HL-60 (cell line): ENCODE measurements at regions not wholly inside any gene's neighbourhood (a gene's known extent, or its start where the extent isn't known, plus 50 kb on each side); places are given as distances from the start of the nearest gene placed in this dataset.

ENCODE experiments used
- GABPA ChIP-seq: IDR thresholded peaks from 2 replicates; pipeline ENCODE4 v1.6.1; 2012; ENCODE audit warnings: low read depth
- POLR2AphosphoS5 ChIP-seq: IDR thresholded peaks from 2 replicates; pipeline ENCODE4 v1.6.1; 2012; ENCODE audit warnings: low read depth
- TF ChIP-seq, protein P1 (sequence below): IDR thresholded peaks from one replicate; pipeline ENCODE4 v1.5.1; 2011; ENCODE audit warnings: low read length, control low read depth, inconsistent platforms; ENCODE audit not compliant: insufficient read depth

DNA sequence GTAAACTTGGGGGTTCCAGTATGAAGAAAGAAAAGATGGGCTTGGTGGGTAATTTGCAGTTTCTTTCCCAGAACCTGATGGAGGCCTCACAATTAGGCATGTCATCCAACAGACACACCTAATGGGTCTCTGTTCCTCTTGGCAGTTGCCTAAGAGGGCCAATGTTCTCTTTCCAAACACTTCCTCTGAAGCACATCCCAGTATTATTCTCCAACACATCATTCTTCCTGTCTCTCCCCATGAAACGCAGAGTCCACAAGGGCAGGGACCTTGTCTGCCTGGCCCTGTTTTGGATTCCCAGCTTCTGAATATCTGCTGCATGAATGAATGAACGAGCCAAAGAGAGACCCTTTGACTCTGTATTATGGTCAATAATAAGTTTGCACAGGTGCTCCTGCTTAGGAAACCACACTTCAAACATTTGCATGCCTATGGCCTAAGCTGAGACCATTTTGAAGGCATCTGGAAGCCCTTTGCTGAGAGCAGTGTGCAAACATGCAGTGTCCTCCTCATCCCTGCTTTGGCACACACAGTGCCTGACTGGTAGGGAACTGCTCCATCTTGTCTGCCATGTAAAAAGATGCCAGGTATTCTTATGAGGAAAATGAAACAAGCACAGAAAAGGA is 100.9 kb upstream of the CHST15 start:
- TF ChIP-seq, protein P1, sequence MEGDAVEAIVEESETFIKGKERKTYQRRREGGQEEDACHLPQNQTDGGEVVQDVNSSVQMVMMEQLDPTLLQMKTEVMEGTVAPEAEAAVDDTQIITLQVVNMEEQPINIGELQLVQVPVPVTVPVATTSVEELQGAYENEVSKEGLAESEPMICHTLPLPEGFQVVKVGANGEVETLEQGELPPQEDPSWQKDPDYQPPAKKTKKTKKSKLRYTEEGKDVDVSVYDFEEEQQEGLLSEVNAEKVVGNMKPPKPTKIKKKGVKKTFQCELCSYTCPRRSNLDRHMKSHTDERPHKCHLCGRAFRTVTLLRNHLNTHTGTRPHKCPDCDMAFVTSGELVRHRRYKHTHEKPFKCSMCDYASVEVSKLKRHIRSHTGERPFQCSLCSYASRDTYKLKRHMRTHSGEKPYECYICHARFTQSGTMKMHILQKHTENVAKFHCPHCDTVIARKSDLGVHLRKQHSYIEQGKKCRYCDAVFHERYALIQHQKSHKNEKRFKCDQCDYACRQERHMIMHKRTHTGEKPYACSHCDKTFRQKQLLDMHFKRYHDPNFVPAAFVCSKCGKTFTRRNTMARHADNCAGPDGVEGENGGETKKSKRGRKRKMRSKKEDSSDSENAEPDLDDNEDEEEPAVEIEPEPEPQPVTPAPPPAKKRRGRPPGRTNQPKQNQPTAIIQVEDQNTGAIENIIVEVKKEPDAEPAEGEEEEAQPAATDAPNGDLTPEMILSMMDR, result no peak
- no peak for TF ChIP-seq GABPA
- TF ChIP-seq POLR2AphosphoS5, result no peak
